ENCODE measurements at regions not wholly inside any gene's neighbourhood (a gene's known extent, or its start where the extent isn't known, plus 50 kb on each side); places are given as distances from the start of the nearest gene placed in this dataset.

DNA sequence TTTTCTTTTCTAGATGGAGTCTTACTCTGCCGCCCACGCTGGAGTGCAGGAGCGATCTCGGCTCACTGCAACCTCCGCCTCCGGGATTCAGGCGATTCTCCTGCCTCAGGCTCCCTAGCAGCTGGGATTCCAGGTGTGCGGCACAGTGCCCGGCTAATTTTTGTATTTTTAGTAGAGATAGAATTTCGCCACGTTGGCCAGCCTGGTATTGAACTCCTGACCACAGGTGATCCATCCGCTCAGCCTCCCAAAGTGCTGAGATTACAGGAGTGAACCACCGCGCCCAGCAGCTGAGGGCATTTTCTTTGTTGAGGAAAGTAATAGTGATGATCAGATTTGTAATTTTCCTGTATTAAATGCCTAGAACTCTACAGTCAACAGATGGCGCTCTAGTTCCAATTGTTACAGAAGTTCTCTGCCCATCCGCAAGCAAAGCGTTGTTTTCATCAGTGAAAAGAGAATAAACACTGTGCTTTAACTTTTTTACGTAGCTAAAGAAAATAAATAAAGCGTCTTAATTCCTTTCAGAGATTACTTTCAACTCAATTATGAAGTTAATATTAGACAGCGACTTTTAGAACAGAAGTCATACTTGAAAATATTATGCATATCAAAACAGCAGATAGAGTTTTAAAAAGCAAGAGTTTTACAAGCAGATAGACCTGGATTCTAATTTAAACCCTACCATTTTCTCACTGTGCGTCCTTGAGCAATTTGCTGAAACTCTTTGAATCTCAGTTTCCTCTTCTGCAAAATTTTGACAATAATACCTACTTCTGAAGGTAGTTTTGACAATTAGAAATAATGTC lies 335.1 kb downstream of the DUSP6 start:
- peak overlapping the region; percentile 33 for H3K9ac ChIP-seq (ENCODE audit: control insufficient read depth, extremely low read depth, insufficient read depth, low read length)
- dilution Hi-C loops (cut with MboI; ENCODE audit: extremely low pct_ligation_motif_present, low sequenced_read_pairs), result no loop called here

DNA sequence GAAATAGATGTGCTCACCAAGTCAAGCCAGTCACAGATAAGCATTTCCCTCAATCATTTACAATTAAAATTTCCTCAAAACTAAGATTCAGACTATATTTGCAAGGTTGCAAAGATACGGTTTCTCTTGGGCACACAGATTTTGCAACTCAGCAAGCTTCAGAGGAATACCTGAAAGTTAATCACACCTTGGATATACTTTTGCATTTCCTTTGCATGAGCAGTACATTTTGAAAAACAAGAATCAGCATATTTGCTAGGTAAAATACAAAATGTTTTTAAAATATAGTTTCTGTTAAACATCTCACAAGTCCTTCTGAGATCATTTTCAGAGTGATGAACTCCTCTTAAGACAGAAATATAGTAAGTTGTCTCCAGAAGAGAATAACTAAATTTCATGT lies 336.9 kb downstream of the DUSP6 start:
- DNase-seq (ENCODE audit: low read depth, low spot score) (no peak), FAIRE-seq (no peak)
- TF ChIP-seq EZH2 (IDR thresholded peaks at IDR 0.05; ENCODE audit: low read length), result no peak
- TF ChIP-seq, protein P1, sequence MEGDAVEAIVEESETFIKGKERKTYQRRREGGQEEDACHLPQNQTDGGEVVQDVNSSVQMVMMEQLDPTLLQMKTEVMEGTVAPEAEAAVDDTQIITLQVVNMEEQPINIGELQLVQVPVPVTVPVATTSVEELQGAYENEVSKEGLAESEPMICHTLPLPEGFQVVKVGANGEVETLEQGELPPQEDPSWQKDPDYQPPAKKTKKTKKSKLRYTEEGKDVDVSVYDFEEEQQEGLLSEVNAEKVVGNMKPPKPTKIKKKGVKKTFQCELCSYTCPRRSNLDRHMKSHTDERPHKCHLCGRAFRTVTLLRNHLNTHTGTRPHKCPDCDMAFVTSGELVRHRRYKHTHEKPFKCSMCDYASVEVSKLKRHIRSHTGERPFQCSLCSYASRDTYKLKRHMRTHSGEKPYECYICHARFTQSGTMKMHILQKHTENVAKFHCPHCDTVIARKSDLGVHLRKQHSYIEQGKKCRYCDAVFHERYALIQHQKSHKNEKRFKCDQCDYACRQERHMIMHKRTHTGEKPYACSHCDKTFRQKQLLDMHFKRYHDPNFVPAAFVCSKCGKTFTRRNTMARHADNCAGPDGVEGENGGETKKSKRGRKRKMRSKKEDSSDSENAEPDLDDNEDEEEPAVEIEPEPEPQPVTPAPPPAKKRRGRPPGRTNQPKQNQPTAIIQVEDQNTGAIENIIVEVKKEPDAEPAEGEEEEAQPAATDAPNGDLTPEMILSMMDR (optimal IDR thresholded peaks at IDR 0.05 in 1 of 3, IDR thresholded peaks at IDR 0.05 in 1 of 3, conservative IDR thresholded peaks at IDR 0.05 in 1 of 3; ENCODE audit: extremely low read depth in 1 of 3, insufficient read depth in 2 of 3, low read length in 3 of 3), result no peak
- Histone ChIP-seq H2AFZ (ENCODE audit: control insufficient read depth, low read length) (no peak overlapping the region), H3K36me3 (ENCODE audit: control insufficient read depth in 2 of 2, extremely low read depth in 1 of 2, insufficient read depth in 2 of 2, low read length in 2 of 2) (no peaks in the 10 kb centered on the region), H4K20me1 (ENCODE audit: control insufficient read depth, extremely low read depth, insufficient read depth, low read length) (no peaks in the 10 kb centered on the region), H3K27me3 (ENCODE audit: control insufficient read depth, extremely low read depth, insufficient read depth, low read length) (no peaks in the 10 kb centered on the region), H3K4me1 (ENCODE audit: control insufficient read depth, extremely low read depth, insufficient read depth, low read length) (peaks cover 10% of the 10 kb centered on the region), H3K27ac (ENCODE audit: control insufficient read depth, insufficient read depth, low read length) (no peak overlapping the region), H3K9ac (ENCODE audit: control insufficient read depth, extremely low read depth, insufficient read depth, low read length) (no peak overlapping the region), H3K4me2 (ENCODE audit: control insufficient read depth, extremely low read depth, insufficient read depth, low read depth, low read length) (no peak overlapping the region), H3K9me3 (ENCODE audit: control insufficient read depth, low read depth, low read length) (no peaks in the 10 kb centered on the region), H3K79me2 (ENCODE audit: control insufficient read depth, insufficient read depth, low read length) (no peaks in the 10 kb centered on the region), H3K4me3 (ENCODE audit: control insufficient read depth in 2 of 3, extremely low read depth in 1 of 3, insufficient read depth in 2 of 3, low read depth in 1 of 3, low read length in 3 of 3) (no peak overlapping the region), H3K9me1 (ENCODE audit: control insufficient read depth, extremely low read depth, insufficient read depth, low read length) (no peaks in the 10 kb centered on the region)
- dilution Hi-C loops (cut with MboI; ENCODE audit: extremely low pct_ligation_motif_present, low sequenced_read_pairs), result no loop called here

More for the DNA sequence above, 335.1 kb downstream of the DUSP6 start:
- H3K27ac ChIP-seq (ENCODE audit: control insufficient read depth, insufficient read depth, low read length), result no peak overlapping the region
- FAIRE-seq (peak; percentile 87), DNase-seq (ENCODE audit: low read depth, low spot score) (no peak)
- H4K20me1 ChIP-seq (ENCODE audit: control insufficient read depth, extremely low read depth, insufficient read depth, low read length), result no peaks in the 10 kb centered on the region
- peak overlapping the region; percentile 54 for H3K4me2 ChIP-seq (ENCODE audit: control insufficient read depth, extremely low read depth, insufficient read depth, low read depth, low read length)
- no peaks in the 10 kb centered on the region for H3K9me1 ChIP-seq (ENCODE audit: control insufficient read depth, extremely low read depth, insufficient read depth, low read length)
- H3K4me1 ChIP-seq (ENCODE audit: control insufficient read depth, extremely low read depth, insufficient read depth, low read length), result peaks cover 10% of the 10 kb centered on the region
- H3K9me3 ChIP-seq (ENCODE audit: control insufficient read depth, low read depth, low read length), result no peaks in the 10 kb centered on the region
- no peaks in the 10 kb centered on the region for H3K79me2 ChIP-seq (ENCODE audit: control insufficient read depth, insufficient read depth, low read length)
- H3K4me3 ChIP-seq (ENCODE audit: control insufficient read depth in 2 of 3, extremely low read depth in 1 of 3, insufficient read depth in 2 of 3, low read depth in 1 of 3, low read length in 3 of 3), result peak overlapping the region; percentile 14 to 39 (median 23)
- H2AFZ ChIP-seq (ENCODE audit: control insufficient read depth, low read length), result peak overlapping the region; percentile 66
- H3K27me3 ChIP-seq (ENCODE audit: control insufficient read depth, extremely low read depth, insufficient read depth, low read length), result no peaks in the 10 kb centered on the region
- no peak for TF ChIP-seq EZH2 (IDR thresholded peaks at IDR 0.05; ENCODE audit: low read length)
- TF ChIP-seq, protein P1 (optimal IDR thresholded peaks at IDR 0.05 in 1 of 3, IDR thresholded peaks at IDR 0.05 in 1 of 3, conservative IDR thresholded peaks at IDR 0.05 in 1 of 3; ENCODE audit: extremely low read depth in 1 of 3, insufficient read depth in 2 of 3, low read length in 3 of 3), result peak; percentile 37 to 74 (median 56)
- no peaks in the 10 kb centered on the region for H3K36me3 ChIP-seq (ENCODE audit: control insufficient read depth in 2 of 2, extremely low read depth in 1 of 2, insufficient read depth in 2 of 2, low read length in 2 of 2)
